RWPE2 (cell line): ENCODE measurements at regions not wholly inside any gene's neighbourhood (a gene's known extent, or its start where the extent isn't known, plus 50 kb on each side); places are given as distances from the start of the nearest gene placed in this dataset.

Experiments used
- ATAC-seq: fragments of 200-7000 bp; cut with Tn5 transposase; 3 replicates; pipeline ENCODE4 v1.9.1; 2021; ENCODE audit warnings: low read depth
- DNase-seq: peaks from one replicate; pipeline ENCODE4 v3.0.0-alpha.2; 2020; ENCODE audit warnings: low spot score
- H3K27ac ChIP-seq: fragments of 450-650 bp; 2 replicates; pipeline ENCODE4 v1.5.1; 2017; ENCODE audit warnings: mild to moderate bottlenecking; ENCODE audit not compliant: poor library complexity, severe bottlenecking
- H3K27me3 ChIP-seq: fragments of 250-450 bp; sonication (Bioruptor Pico); 2 replicates; pipeline ENCODE4 v1.5.1; 2021; ENCODE audit warnings: mild to moderate bottlenecking, moderate library complexity; ENCODE audit not compliant: insufficient read depth, poor library complexity, severe bottlenecking
- H3K36me3 ChIP-seq: fragments of 250-450 bp; sonication (Bioruptor Pico); 2 replicates; pipeline ENCODE4 v1.5.1; 2020; ENCODE audit warnings: low read depth, mild to moderate bottlenecking, moderate library complexity
- H3K4me1 ChIP-seq: fragments of 250-450 bp; sonication (Bioruptor Pico); 2 replicates; pipeline ENCODE4 v1.5.1; 2021; ENCODE audit warnings: mild to moderate bottlenecking, moderate library complexity; ENCODE audit not compliant: insufficient read depth, poor library complexity, severe bottlenecking
- H3K4me3 ChIP-seq: fragments of 250-450 bp; sonication (Bioruptor Pico); 2 replicates; pipeline ENCODE4 v1.5.1; 2021; ENCODE audit warnings: mild to moderate bottlenecking, moderate library complexity; ENCODE audit not compliant: severe bottlenecking
- H3K9me3 ChIP-seq: fragments of 250-450 bp; sonication (Bioruptor Pico); 2 replicates; pipeline ENCODE4 v1.5.1; 2021; ENCODE audit warnings: mild to moderate bottlenecking, moderate library complexity; ENCODE audit not compliant: severe bottlenecking
- CTCF ChIP-seq: fragments of 450-650 bp; IDR thresholded peaks from one replicate; pipeline ENCODE4 v1.5.1; 2017; ENCODE audit warnings: mild to moderate bottlenecking, moderate library complexity; ENCODE audit not compliant: poor library complexity, severe bottlenecking

GRCh38 chr11:115051938-115052590 lies 373.7 kb downstream of the NXPE2 start:
- TF ChIP-seq CTCF, result no peak
- Histone ChIP-seq H3K4me1 (no peaks in the 10 kb centered on the region), H3K36me3 (no peaks in the 10 kb centered on the region), H3K9me3 (no peaks in the 10 kb centered on the region), H3K4me3 (no peak overlapping the region), H3K27me3 (no peaks in the 10 kb centered on the region), H3K27ac (no peak overlapping the region)
- DNase-seq (no peak), ATAC-seq (no peak)

GRCh38 chr11:115052601-115053000 lies 374.3 kb downstream of the NXPE2 start:
- DNase-seq (no peak), ATAC-seq (no peak)
- Histone ChIP-seq H3K4me3 (no peak overlapping the region), H3K4me1 (no peaks in the 10 kb centered on the region), H3K27ac (no peak overlapping the region), H3K9me3 (no peaks in the 10 kb centered on the region), H3K27me3 (no peaks in the 10 kb centered on the region), H3K36me3 (no peaks in the 10 kb centered on the region)
- TF ChIP-seq CTCF, result no peak

- Histone ChIP-seq H3K9me3 (peaks cover 2% of the 10 kb centered on the region), H3K4me3 (no peak overlapping the region), H3K27ac (no peak overlapping the region), H3K4me1 (no peaks in the 10 kb centered on the region), H3K36me3 (no peaks in the 10 kb centered on the region), H3K27me3 (no peaks in the 10 kb centered on the region)
- ATAC-seq (no peak), DNase-seq (no peak)
- no peak for TF ChIP-seq CTCF
Measured at GRCh38 chr11:115054570-115055538, 376.5 kb downstream of the NXPE2 start.

DNA sequence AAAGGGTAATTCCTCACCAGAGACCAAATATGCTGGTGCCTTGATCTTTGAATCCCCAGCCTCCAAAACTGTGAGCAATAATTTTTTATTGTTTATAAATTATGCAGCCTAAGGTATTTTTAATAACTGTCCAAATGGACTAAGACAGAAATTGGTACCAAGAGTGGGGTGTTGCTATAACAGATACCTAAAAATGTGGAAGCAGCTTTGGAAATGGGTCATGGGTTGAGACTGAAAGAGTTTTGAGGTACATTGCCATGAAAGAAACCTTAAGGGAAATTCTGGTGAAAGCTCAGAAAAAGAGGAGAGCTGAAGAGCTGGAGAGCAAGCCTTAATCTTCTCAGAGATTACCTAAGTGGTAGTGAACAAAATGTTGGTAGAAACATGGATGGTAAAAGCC lies 378.2 kb downstream of the NXPE2 start:
- no peak overlapping the region for H3K4me3 ChIP-seq
- ATAC-seq (no peak), DNase-seq (no peak)
- peaks cover 2% of the 10 kb centered on the region for H3K9me3 ChIP-seq
- no peak for TF ChIP-seq CTCF
- H3K27me3 ChIP-seq, result no peaks in the 10 kb centered on the region
- H3K4me1 ChIP-seq, result no peaks in the 10 kb centered on the region
- H3K36me3 ChIP-seq, result no peaks in the 10 kb centered on the region
- no peak overlapping the region for H3K27ac ChIP-seq
